GM23338 (cell line): ENCODE measurements at regions not wholly inside any gene's neighbourhood (a gene's known extent, or its start where the extent isn't known, plus 50 kb on each side); places are given as distances from the start of the nearest gene placed in this dataset.

Source experiments
- ATAC-seq: fragments of 200-7000 bp; cut with Tn5 transposase; 3 replicates; pipeline ENCODE4 v1.9.1; 2020
- DNase-seq: peaks from one replicate; pipeline ENCODE4 v3.0.0-alpha.2; 2015; ENCODE audit warnings: low spot score
- H2AFZ ChIP-seq: fragments of 200-600 bp; sonication (generic); 2 replicates; pipeline ENCODE4 v1.8.0; 2016; ENCODE audit warnings: antibody characterized with exemption, mild to moderate bottlenecking, moderate library complexity
- H3F3A ChIP-seq: fragments of 200-600 bp; sonication (generic); replicated peaks from 2 replicates; pipeline ENCODE4 v1.8.0; 2017; ENCODE audit warnings: antibody characterized with exemption, mixed run types, low read depth
- H3K27ac ChIP-seq: fragments of 200-600 bp; sonication (generic); 2 replicates; pipeline ENCODE4 v1.6.1; 2016; ENCODE audit warnings: low read depth
- H3K27me3 ChIP-seq: fragments of 200-600 bp; sonication (generic); 2 replicates; pipeline ENCODE4 v1.8.0; 2016; ENCODE audit warnings: mild to moderate bottlenecking, mixed run types, moderate library complexity; ENCODE audit not compliant: insufficient read depth
- H3K36me3 ChIP-seq: fragments of 200-600 bp; sonication (generic); 2 replicates; pipeline ENCODE4 v1.8.0; 2016; ENCODE audit warnings: mild to moderate bottlenecking; ENCODE audit not compliant: insufficient read depth
- H3K4me1 ChIP-seq: fragments of 200-600 bp; sonication (generic); 2 replicates; pipeline ENCODE4 v1.8.0; 2016; ENCODE audit warnings: mild to moderate bottlenecking, moderate library complexity; ENCODE audit not compliant: insufficient read depth
- H3K4me2 ChIP-seq: fragments of 200-600 bp; sonication (generic); 2 replicates; pipeline ENCODE4 v1.7.1; 2017; ENCODE audit warnings: mixed run types
- H3K4me3 ChIP-seq: fragments of 200-600 bp; sonication (generic); 2 replicates; pipeline ENCODE4 v1.6.1; 2016; ENCODE audit warnings: mixed run types
- H3K79me2 ChIP-seq: fragments of 200-600 bp; sonication (generic); replicated peaks from 2 replicates; pipeline ENCODE4 v1.8.0; 2017; ENCODE audit warnings: mild to moderate bottlenecking; ENCODE audit not compliant: insufficient read depth
- H3K9me2 ChIP-seq: fragments of 200-600 bp; sonication (generic); 2 replicates; pipeline ENCODE4 v1.8.0; 2017; ENCODE audit not compliant: insufficient read depth
- H4K20me1 ChIP-seq: fragments of 200-600 bp; sonication (generic); replicated peaks from 2 replicates; pipeline ENCODE4 v1.8.0; 2017; ENCODE audit warnings: mild to moderate bottlenecking; ENCODE audit not compliant: insufficient read depth
- H3K27ac Mint-ChIP-seq: 2 replicates; pipeline ENCODE4 v1.8.0; 2020; ENCODE audit warnings: inconsistent platforms, mild to moderate bottlenecking, moderate library complexity, mixed read lengths
- H3K27me3 Mint-ChIP-seq: 3 replicates; pipeline ENCODE4 v1.8.0; 2022; ENCODE audit warnings: low read depth, mild to moderate bottlenecking, moderate library complexity, mixed read lengths, inconsistent platforms; ENCODE audit not compliant: insufficient read depth, poor library complexity
- H3K36me3 Mint-ChIP-seq: 3 replicates; pipeline ENCODE4 v1.8.0; 2021; ENCODE audit warnings: low read depth, mild to moderate bottlenecking, inconsistent platforms, moderate library complexity, mixed read lengths
- H3K4me1 Mint-ChIP-seq: 3 replicates; pipeline ENCODE4 v1.8.0; 2020; ENCODE audit warnings: mild to moderate bottlenecking, inconsistent platforms, mixed read lengths
- H3K4me3 Mint-ChIP-seq: 3 replicates; pipeline ENCODE4 v1.8.0; 2021; ENCODE audit warnings: moderate library complexity, mild to moderate bottlenecking, inconsistent platforms, mixed read lengths
- H3K9me3 Mint-ChIP-seq: 3 replicates; pipeline ENCODE4 v1.8.0; 2020; ENCODE audit warnings: moderate library complexity, mild to moderate bottlenecking, inconsistent platforms, mixed read lengths
- CREB1 ChIP-seq: fragments of 250-450 bp; sonication (Bioruptor Pico); IDR thresholded peaks from 2 replicates; pipeline ENCODE4 v1.5.0; 2020; ENCODE audit warnings: low read depth, mild to moderate bottlenecking, moderate library complexity
- CTCF ChIP-seq, 2 experiments: fragments of 200-600 bp in 1 of 2; sonication (generic) in 1 of 2; conservative IDR thresholded peaks; 2 replicates each; pipeline versions ENCODE4 v1.5.1 to v1.6.1; 2016 to 2017; ENCODE audit warnings: antibody characterized with exemption in 2 of 2, low read depth in 2 of 2, mild to moderate bottlenecking in 2 of 2, moderate library complexity in 1 of 2
- EZH2 ChIP-seq: fragments of 200-600 bp; sonication (generic); IDR thresholded peaks from one replicate; pipeline ENCODE4 v1.8.0; 2017; ENCODE audit warnings: antibody characterized with exemption, mild to moderate bottlenecking, low read depth; ENCODE audit not compliant: unreplicated experiment
- EZH2phosphoT487 ChIP-seq: fragments of 200-600 bp; sonication (generic); IDR thresholded peaks from one replicate; pipeline ENCODE4 v1.8.1; 2018; ENCODE audit warnings: antibody characterized with exemption; ENCODE audit not compliant: unreplicated experiment
- JUNB ChIP-seq: IDR thresholded peaks from one replicate; pipeline ENCODE4 v1.6.1; 2016; ENCODE audit warnings: antibody characterized with exemption; ENCODE audit not compliant: unreplicated experiment
- NANOG ChIP-seq: IDR thresholded peaks from 2 replicates; pipeline ENCODE4 v1.6.1; 2016; ENCODE audit warnings: antibody characterized with exemption, borderline replicate concordance
- POLR2AphosphoS5 ChIP-seq: IDR thresholded peaks from 2 replicates; pipeline ENCODE4 v1.6.1; 2016; ENCODE audit warnings: antibody characterized with exemption, low read depth
- STAT1 ChIP-seq: IDR thresholded peaks from one replicate; pipeline ENCODE4 v1.6.1; 2016; ENCODE audit warnings: antibody characterized with exemption; ENCODE audit not compliant: unreplicated experiment
- ZNF114 ChIP-seq: fragments of 250-450 bp; sonication (Bioruptor Pico); IDR thresholded peaks from 2 replicates; pipeline ENCODE4 v1.5.0; 2020; ENCODE audit warnings: mild to moderate bottlenecking, moderate library complexity
- ZNF331 ChIP-seq: fragments of 250-450 bp; sonication (Bioruptor Pico); IDR thresholded peaks from 2 replicates; pipeline ENCODE4 v1.5.0; 2020; ENCODE audit warnings: low read depth, mild to moderate bottlenecking, moderate library complexity
- ZNF462 ChIP-seq: fragments of 250-450 bp; sonication (Bioruptor Pico); IDR thresholded peaks from 2 replicates; pipeline ENCODE4 v1.5.0; 2020; ENCODE audit warnings: mild to moderate bottlenecking, moderate library complexity
- TF ChIP-seq, protein P1 (sequence below): IDR thresholded peaks from one replicate; pipeline ENCODE4 v1.6.1; 2018; ENCODE audit warnings: antibody characterized with exemption; ENCODE audit not compliant: unreplicated experiment
- TF ChIP-seq, protein P2 (sequence below): IDR thresholded peaks from 2 replicates; pipeline ENCODE4 v1.6.1; 2016; ENCODE audit warnings: antibody characterized with exemption

- H3K4me1 ChIP-seq: no peaks in the 10 kb centered on the region
- no peak overlapping the region for H3K4me2 ChIP-seq
- H3K27me3 ChIP-seq: no peaks in the 10 kb centered on the region
- Mint-ChIP-seq H3K4me3 (no peak overlapping the region), H3K9me3 (peaks cover 28% of the 10 kb centered on the region), H3K36me3 (peaks cover 22% of the 10 kb centered on the region; the same call in 2 of the 3 replicates), H3K27ac (no peak overlapping the region), H3K4me1 (peaks cover 10% of the 10 kb centered on the region), H3K27me3 (peaks cover 4% of the 10 kb centered on the region)
- H3K9me2 ChIP-seq: 0 out of 2 replicates have a peak, but pooled peaks cover 13% of the 10 kb centered on the region
- H3F3A ChIP-seq: no peaks in the 10 kb centered on the region
- ATAC-seq (no peak), DNase-seq (no peak)
- no peaks in the 10 kb centered on the region for H4K20me1 ChIP-seq
- no peak overlapping the region for H2AFZ ChIP-seq
- H3K79me2 ChIP-seq: no peaks in the 10 kb centered on the region
- no peak overlapping the region for H3K27ac ChIP-seq
- 0 out of 2 replicates have a peak, but pooled peaks cover 4% of the 10 kb centered on the region for H3K36me3 ChIP-seq
- TF ChIP-seq CREB1 (CRISPR knock-in tag): no peak
- TF ChIP-seq CTCF (conservative IDR thresholded peaks at IDR 0.05; ENCODE audit: low read depth in 2 of 2): no peak
- TF ChIP-seq, protein P1, sequence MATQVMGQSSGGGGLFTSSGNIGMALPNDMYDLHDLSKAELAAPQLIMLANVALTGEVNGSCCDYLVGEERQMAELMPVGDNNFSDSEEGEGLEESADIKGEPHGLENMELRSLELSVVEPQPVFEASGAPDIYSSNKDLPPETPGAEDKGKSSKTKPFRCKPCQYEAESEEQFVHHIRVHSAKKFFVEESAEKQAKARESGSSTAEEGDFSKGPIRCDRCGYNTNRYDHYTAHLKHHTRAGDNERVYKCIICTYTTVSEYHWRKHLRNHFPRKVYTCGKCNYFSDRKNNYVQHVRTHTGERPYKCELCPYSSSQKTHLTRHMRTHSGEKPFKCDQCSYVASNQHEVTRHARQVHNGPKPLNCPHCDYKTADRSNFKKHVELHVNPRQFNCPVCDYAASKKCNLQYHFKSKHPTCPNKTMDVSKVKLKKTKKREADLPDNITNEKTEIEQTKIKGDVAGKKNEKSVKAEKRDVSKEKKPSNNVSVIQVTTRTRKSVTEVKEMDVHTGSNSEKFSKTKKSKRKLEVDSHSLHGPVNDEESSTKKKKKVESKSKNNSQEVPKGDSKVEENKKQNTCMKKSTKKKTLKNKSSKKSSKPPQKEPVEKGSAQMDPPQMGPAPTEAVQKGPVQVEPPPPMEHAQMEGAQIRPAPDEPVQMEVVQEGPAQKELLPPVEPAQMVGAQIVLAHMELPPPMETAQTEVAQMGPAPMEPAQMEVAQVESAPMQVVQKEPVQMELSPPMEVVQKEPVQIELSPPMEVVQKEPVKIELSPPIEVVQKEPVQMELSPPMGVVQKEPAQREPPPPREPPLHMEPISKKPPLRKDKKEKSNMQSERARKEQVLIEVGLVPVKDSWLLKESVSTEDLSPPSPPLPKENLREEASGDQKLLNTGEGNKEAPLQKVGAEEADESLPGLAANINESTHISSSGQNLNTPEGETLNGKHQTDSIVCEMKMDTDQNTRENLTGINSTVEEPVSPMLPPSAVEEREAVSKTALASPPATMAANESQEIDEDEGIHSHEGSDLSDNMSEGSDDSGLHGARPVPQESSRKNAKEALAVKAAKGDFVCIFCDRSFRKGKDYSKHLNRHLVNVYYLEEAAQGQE: no peak
- TF ChIP-seq EZH2: no peak
- no peak for TF ChIP-seq NANOG
- no peak for TF ChIP-seq ZNF114 (CRISPR knock-in tag)
- TF ChIP-seq ZNF462 (CRISPR knock-in tag): no peak
- no peak for TF ChIP-seq STAT1
- TF ChIP-seq ZNF331: no peak
- no peak for TF ChIP-seq JUNB
- TF ChIP-seq, protein P2, sequence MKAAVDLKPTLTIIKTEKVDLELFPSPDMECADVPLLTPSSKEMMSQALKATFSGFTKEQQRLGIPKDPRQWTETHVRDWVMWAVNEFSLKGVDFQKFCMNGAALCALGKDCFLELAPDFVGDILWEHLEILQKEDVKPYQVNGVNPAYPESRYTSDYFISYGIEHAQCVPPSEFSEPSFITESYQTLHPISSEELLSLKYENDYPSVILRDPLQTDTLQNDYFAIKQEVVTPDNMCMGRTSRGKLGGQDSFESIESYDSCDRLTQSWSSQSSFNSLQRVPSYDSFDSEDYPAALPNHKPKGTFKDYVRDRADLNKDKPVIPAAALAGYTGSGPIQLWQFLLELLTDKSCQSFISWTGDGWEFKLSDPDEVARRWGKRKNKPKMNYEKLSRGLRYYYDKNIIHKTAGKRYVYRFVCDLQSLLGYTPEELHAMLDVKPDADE: no peak
- TF ChIP-seq POLR2AphosphoS5: no peak
- TF ChIP-seq EZH2phosphoT487: no peak
- H3K4me3 ChIP-seq: no peak overlapping the region
Measured at GRCh38 chr3:73820431-73820830, 195.7 kb upstream of the PDZRN3 start.
